Ovary (tissue), 3 donors: ENCODE measurements at regions not wholly inside any gene's neighbourhood (a gene's known extent, or its start where the extent isn't known, plus 50 kb on each side); places are given as distances from the start of the nearest gene placed in this dataset.

ENCODE experiments used
- EP300 ChIP-seq: sonication (generic); formaldehyde crosslinking; IDR thresholded peaks from one replicate; pipeline ENCODE4 v1.6.1; 2017; ENCODE audit warnings: antibody characterized with exemption
- TF ChIP-seq, protein P1 (sequence below), 3 donors: fragments of 450-650 bp in 2 of 3; fragments of 200-600 bp in 1 of 3; IDR thresholded peaks; one replicate each; pipeline versions ENCODE4 v1.5.1 to v1.8.0; 2016 to 2022; ENCODE audit warnings: antibody characterized with exemption in 3 of 3, mild to moderate bottlenecking in 1 of 3
- donor health status: DM: no; HTN: no; CAD: no.

DNA sequence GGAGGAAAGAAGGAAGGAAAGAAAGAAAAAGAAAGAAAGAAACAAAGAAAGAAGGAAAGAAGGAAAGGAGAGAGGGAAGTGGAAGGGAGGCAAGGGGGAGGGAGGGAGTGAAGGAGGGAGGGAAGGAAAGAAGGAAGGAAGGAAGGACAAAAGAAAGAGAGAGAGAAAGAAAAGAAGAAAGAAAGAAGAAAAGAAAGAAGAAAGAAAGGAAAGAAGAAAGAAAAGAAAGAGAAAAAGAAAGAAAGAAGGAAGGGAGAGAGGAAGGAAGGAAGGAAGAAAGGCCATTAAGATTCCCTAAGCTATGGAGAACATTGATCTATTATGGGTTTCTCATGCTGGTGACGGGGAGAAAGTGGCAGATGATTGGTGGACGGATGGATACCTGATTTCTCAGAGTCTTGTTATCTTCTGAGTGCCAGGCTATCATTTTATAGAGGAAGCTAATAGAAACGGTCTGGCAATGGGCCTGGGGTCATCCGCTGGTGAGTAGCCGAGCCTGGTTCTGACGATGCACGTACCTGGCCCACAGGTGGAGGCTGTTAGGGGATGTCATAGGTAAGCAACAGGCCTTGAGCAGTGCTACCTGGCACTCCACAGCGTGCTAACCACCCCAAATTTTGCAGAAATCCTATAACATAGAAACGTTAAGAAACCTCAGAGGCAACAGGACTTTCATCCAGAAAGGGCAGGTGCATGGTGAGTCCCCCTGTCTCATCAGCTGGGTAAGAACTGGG lies 142.9 kb downstream of the SHOX start:
- no peak for TF ChIP-seq EP300
- TF ChIP-seq, protein P1, sequence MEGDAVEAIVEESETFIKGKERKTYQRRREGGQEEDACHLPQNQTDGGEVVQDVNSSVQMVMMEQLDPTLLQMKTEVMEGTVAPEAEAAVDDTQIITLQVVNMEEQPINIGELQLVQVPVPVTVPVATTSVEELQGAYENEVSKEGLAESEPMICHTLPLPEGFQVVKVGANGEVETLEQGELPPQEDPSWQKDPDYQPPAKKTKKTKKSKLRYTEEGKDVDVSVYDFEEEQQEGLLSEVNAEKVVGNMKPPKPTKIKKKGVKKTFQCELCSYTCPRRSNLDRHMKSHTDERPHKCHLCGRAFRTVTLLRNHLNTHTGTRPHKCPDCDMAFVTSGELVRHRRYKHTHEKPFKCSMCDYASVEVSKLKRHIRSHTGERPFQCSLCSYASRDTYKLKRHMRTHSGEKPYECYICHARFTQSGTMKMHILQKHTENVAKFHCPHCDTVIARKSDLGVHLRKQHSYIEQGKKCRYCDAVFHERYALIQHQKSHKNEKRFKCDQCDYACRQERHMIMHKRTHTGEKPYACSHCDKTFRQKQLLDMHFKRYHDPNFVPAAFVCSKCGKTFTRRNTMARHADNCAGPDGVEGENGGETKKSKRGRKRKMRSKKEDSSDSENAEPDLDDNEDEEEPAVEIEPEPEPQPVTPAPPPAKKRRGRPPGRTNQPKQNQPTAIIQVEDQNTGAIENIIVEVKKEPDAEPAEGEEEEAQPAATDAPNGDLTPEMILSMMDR (IDR thresholded peaks at IDR 0.05), result no peak
